NB4 (cell line): ENCODE measurements at regions not wholly inside any gene's neighbourhood (a gene's known extent, or its start where the extent isn't known, plus 50 kb on each side); places are given as distances from the start of the nearest gene placed in this dataset.

ENCODE experiments used
- DNase-seq: peaks from one replicate; pipeline ENCODE4 v3.0.0; 2010; ENCODE audit warnings: low read depth
- H3K4me3 ChIP-seq: one replicate; pipeline ENCODE4 v1.5.1; 2011; ENCODE audit warnings: mild to moderate bottlenecking, low read depth, low read length, moderate library complexity
- CTCF ChIP-seq: IDR thresholded peaks from one replicate; pipeline ENCODE4 v1.5.1; 2012; ENCODE audit warnings: low read depth, low read length
- MAX ChIP-seq: IDR thresholded peaks from 2 replicates; pipeline ENCODE4 v1.6.1; 2011; ENCODE audit warnings: low read depth, low read length
- MYC ChIP-seq: IDR thresholded peaks from 2 replicates; pipeline ENCODE4 v1.6.1; 2011; ENCODE audit warnings: low read depth, low read length
- POLR2A ChIP-seq: IDR thresholded peaks from 2 replicates; pipeline ENCODE4 v1.6.1; 2011; ENCODE audit warnings: mild to moderate bottlenecking; ENCODE audit not compliant: insufficient read length; ENCODE audit errors: extremely low read depth

GRCh38 chr10:130456616-130457015 is 320.4 kb downstream of the GLRX3 start:
- DNase-seq, result no peak
- no peak overlapping the region for H3K4me3 ChIP-seq
- TF ChIP-seq MAX (no peak), MYC (no peak), POLR2A (no peak), CTCF (no peak)

GRCh38 chr10:130458509-130458908 is 322.3 kb downstream of the GLRX3 start:
- TF ChIP-seq MAX, result no peak
- no peak for TF ChIP-seq POLR2A
- no peak for TF ChIP-seq MYC
- TF ChIP-seq CTCF, result no peak
- H3K4me3 ChIP-seq, result no peak overlapping the region
- DNase-seq, result no peak

GRCh38 chr10:130459011-130459410 is 322.8 kb downstream of the GLRX3 start:
- no peak for DNase-seq
- no peak overlapping the region for H3K4me3 ChIP-seq
- TF ChIP-seq MYC, result no peak
- no peak for TF ChIP-seq MAX
- TF ChIP-seq CTCF, result no peak

- DNase-seq, result no peak
- TF ChIP-seq CTCF, result no peak
- no peak for TF ChIP-seq MYC
- no peak for TF ChIP-seq MAX
- TF ChIP-seq POLR2A, result no peak
- no peak overlapping the region for H3K4me3 ChIP-seq
Measured at GRCh38 chr10:130459851-130460490, 323.8 kb downstream of the GLRX3 start.

- DNase-seq, result no peak
- TF ChIP-seq POLR2A, result no peak
- TF ChIP-seq MAX, result no peak
- TF ChIP-seq CTCF, result no peak
- no peak for TF ChIP-seq MYC
- no peak overlapping the region for H3K4me3 ChIP-seq
Measured at GRCh38 chr10:130461631-130462030, 325.4 kb downstream of the GLRX3 start.
